MV-4-11 (cell line): ENCODE measurements at regions not wholly inside any gene's neighbourhood (a gene's known extent, or its start where the extent isn't known, plus 50 kb on each side); places are given as distances from the start of the nearest gene placed in this dataset.

Experiments used
- DNase-seq: peaks from one replicate; lab custom pipeline; 2025; lab: John Stamatoyannopoulos, UW

DNA sequence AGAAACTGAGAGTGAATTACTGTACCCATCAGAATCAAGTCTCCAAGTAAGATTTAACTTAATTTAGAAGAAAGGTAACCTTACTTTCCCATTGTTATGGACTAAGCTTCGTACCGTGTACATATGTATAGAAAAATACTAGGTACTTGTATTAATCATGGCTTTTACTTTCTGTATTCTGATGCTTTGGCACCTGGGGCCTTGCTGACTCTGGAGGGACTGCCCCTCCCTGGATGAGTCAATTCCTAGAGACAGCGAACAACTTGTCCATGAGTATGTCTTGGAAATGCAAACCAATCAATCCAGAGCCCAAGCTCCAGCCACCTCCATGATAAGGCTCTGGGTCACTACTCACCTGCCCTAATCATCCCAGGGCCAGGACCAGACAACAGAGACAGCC lies 50.0 kb upstream of the DGKG start:
- DNase-seq, result no peak
